Amniotic epithelial cell (primary cell): ENCODE measurements at regions not wholly inside any gene's neighbourhood (a gene's known extent, or its start where the extent isn't known, plus 50 kb on each side); places are given as distances from the start of the nearest gene placed in this dataset.

Experiments
- DNase-seq: peaks from one replicate; pipeline ENCODE4 v3.0.0-alpha.2; 2010; ENCODE audit warnings: low read depth

- no peak for DNase-seq
These were observed 1856.1 kb downstream of the OLFM4 start for GRCh38 chr13:54884682-54885081.

GRCh38 chr13:54890976-54891375, 1862.4 kb downstream of the OLFM4 start:
- no peak for DNase-seq

- DNase-seq, result no peak
These were observed 1872.7 kb downstream of the OLFM4 start for GRCh38 chr13:54901316-54901715.

- no peak for DNase-seq
These were observed 1883.8 kb downstream of the OLFM4 start for GRCh38 chr13:54912367-54912766.

GRCh38 chr13:54913668-54914067, 1885.1 kb downstream of the OLFM4 start:
- no peak for DNase-seq

GRCh38 chr13:54927538-54927937, 1898.9 kb downstream of the OLFM4 start:
- DNase-seq, result no peak

- no peak for DNase-seq
These were observed 1899.5 kb downstream of the OLFM4 start for GRCh38 chr13:54928071-54928470.

GRCh38 chr13:54934121-54934520, 1905.5 kb downstream of the OLFM4 start:
- DNase-seq, result no peak

GRCh38 chr13:54945973-54946372, 1917.4 kb downstream of the OLFM4 start:
- no peak for DNase-seq

- no peak for DNase-seq
These were observed 1921.1 kb downstream of the OLFM4 start for GRCh38 chr13:54949735-54950134.

GRCh38 chr13:54950546-54950945, 1921.9 kb downstream of the OLFM4 start:
- no peak for DNase-seq

GRCh38 chr13:54953786-54954185, 1925.2 kb downstream of the OLFM4 start:
- DNase-seq, result no peak

- DNase-seq, result no peak
These were observed 1930.2 kb downstream of the OLFM4 start for GRCh38 chr13:54958781-54959180.

- DNase-seq, result no peak
These were observed 1937.3 kb downstream of the OLFM4 start for GRCh38 chr13:54965881-54966280.

- DNase-seq, result no peak
These were observed 1944.2 kb downstream of the OLFM4 start for GRCh38 chr13:54972838-54973237.

- DNase-seq, result no peak
These were observed 1947.1 kb downstream of the OLFM4 start for GRCh38 chr13:54975676-54976075.

GRCh38 chr13:54980651-54981050, 1952.0 kb downstream of the OLFM4 start:
- no peak for DNase-seq

- no peak for DNase-seq
These were observed 1960.8 kb downstream of the OLFM4 start for GRCh38 chr13:54989418-54989817.

- no peak for DNase-seq
These were observed 1970.8 kb downstream of the OLFM4 start for GRCh38 chr13:54999399-54999907.

GRCh38 chr13:55000043-55000442, 1971.4 kb downstream of the OLFM4 start:
- DNase-seq, result no peak

GRCh38 chr13:55000844-55001243, 1972.2 kb downstream of the OLFM4 start:
- no peak for DNase-seq

GRCh38 chr13:55001881-55002280, 1973.3 kb downstream of the OLFM4 start:
- DNase-seq, result no peak

- no peak for DNase-seq
These were observed 1979.1 kb downstream of the OLFM4 start for GRCh38 chr13:55007681-55008080.

- DNase-seq, result no peak
These were observed 1984.4 kb downstream of the OLFM4 start for GRCh38 chr13:55013051-55013450.

GRCh38 chr13:55029280-55029679, 2000.7 kb downstream of the OLFM4 start:
- no peak for DNase-seq
